ENCODE measurements at regions not wholly inside any gene's neighbourhood (a gene's known extent, or its start where the extent isn't known, plus 50 kb on each side); places are given as distances from the start of the nearest gene placed in this dataset.

DNA sequence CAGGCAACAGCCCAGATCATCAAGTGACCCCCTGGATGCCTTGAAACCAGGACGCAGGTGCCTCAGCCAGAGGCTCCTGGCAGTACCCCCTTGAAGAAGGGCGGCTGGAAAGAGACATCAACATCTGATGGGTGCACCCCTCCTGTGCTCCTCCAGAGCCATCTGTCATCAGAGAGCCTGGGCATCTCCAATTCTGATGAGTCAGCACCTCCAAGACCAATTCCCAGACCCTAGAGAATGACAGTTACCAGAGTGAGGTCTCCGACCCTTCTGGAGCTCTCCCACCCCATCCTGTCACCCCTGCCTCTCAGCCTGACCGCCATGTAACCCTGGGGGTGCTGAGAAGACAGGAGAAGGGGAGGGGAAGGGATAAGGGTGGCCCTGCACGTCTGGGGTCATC is 433.7 kb downstream of the SOX9 start:
- H3K9me3 Mint-ChIP-seq, result no peaks in the 10 kb centered on the region
- no peaks in the 10 kb centered on the region for H3K4me1 Mint-ChIP-seq
- peaks cover 8% of the 10 kb centered on the region for H3K27me3 Mint-ChIP-seq
- DNase-seq (no peak), ATAC-seq (no peak)
- H3K27ac Mint-ChIP-seq, result no peak overlapping the region
- no peak overlapping the region for H3K4me3 Mint-ChIP-seq

DNA sequence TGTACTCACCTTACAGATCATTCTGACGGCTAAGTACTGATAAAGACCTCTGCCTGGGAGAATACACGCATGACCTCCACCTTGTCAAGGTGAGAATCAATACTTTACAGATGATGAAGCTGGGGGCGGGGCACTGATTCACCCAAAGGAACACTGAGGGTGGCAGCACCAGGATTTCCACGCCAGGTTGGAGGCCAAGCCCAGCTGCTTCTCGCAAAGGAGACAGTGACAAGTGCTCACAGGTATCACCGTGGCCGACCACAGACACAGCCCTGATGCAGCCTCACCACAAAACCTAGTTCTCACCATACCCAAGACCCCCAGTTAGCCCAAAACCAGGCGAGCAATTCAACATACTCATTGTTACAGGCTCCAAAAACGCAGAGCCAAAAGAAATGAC is 434.2 kb downstream of the SOX9 start:
- no peak for DNase-seq

DNA sequence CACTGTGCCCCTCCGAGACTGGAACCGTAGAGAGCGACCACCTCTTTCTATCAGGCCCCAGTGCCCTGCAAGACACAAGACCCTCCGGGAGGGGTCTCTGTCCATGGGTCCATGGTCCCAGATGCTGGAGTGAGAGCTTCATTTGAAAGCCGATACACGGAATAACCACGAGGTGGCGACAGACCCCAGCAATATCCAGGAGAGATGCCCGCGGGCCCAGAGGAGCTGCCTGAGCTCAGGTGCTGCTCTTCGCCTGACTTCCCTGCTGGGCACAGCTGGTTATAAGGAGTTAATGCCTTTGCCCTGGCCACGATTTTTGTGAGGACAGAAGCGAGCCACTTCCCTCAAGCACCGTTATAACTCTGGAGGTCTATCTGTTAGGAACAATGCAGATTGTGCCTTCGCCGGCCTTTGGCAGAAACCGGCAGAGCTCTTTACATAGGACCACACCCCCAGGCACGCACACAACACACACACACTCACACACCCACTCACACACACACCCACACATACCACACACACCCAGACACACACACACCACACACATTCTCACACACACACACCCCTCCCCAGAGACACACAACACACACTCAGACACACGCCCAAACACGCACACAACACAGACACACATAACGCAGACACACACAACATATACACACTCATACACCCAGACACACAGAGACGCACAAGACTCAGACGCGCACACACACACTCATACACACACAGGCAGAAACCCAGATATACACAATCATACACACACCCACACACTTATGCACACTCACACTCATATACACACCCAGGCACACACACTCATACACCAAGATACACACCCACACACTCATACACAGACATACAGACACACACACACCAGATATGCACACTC is 436.4 kb downstream of the SOX9 start:
- no peak overlapping the region for H3K27ac Mint-ChIP-seq
- H3K27me3 Mint-ChIP-seq, result no peaks in the 10 kb centered on the region
- peak; percentile 64 for ATAC-seq
- H3K9me3 Mint-ChIP-seq, result no peaks in the 10 kb centered on the region
- no peak overlapping the region for H3K4me3 Mint-ChIP-seq
- H3K4me1 Mint-ChIP-seq, result no peaks in the 10 kb centered on the region
- DNase-seq, result peak; percentile 53 to 65

More for the DNA sequence above, 434.2 kb downstream of the SOX9 start:
- no peak overlapping the region for H3K4me3 Mint-ChIP-seq
- H3K27ac Mint-ChIP-seq, result no peak overlapping the region
- no peak for ATAC-seq
- peaks cover 6% of the 10 kb centered on the region for H3K27me3 Mint-ChIP-seq
- H3K9me3 Mint-ChIP-seq, result no peaks in the 10 kb centered on the region
- no peaks in the 10 kb centered on the region for H3K4me1 Mint-ChIP-seq

DNA sequence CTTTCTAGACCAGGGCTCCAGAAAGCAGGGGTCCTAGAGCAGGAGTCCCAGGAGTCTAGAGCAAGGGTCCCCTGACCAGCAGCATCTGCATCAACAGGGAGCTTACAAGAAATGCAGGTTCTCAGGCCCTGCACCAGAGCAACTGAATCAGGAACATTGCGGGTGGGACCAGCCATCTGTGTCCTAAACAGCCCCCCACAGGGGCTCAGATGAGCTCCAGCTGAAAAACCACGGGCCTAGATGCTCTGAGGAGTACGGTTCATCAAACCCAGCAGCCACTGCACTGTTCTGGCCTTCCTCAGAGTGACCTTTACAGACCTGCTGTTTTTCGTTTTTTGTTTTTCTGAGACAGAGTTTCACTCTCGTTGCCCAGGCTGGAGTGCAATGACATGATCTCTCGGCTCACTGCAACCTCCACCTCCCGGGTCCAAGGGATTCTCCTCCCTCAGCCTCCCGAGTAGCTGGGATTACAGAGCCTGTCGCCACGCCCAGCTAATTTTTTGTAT is 438.2 kb downstream of the SOX9 start:
- H3K9me3 Mint-ChIP-seq, result no peaks in the 10 kb centered on the region
- peak overlapping the region in 1 of 2 donors; percentile 30 for H3K27ac Mint-ChIP-seq
- H3K4me1 Mint-ChIP-seq, result no peaks in the 10 kb centered on the region
- DNase-seq (no peak), ATAC-seq (no peak)
- no peaks in the 10 kb centered on the region for H3K27me3 Mint-ChIP-seq
- H3K4me3 Mint-ChIP-seq, result no peak overlapping the region

DNA sequence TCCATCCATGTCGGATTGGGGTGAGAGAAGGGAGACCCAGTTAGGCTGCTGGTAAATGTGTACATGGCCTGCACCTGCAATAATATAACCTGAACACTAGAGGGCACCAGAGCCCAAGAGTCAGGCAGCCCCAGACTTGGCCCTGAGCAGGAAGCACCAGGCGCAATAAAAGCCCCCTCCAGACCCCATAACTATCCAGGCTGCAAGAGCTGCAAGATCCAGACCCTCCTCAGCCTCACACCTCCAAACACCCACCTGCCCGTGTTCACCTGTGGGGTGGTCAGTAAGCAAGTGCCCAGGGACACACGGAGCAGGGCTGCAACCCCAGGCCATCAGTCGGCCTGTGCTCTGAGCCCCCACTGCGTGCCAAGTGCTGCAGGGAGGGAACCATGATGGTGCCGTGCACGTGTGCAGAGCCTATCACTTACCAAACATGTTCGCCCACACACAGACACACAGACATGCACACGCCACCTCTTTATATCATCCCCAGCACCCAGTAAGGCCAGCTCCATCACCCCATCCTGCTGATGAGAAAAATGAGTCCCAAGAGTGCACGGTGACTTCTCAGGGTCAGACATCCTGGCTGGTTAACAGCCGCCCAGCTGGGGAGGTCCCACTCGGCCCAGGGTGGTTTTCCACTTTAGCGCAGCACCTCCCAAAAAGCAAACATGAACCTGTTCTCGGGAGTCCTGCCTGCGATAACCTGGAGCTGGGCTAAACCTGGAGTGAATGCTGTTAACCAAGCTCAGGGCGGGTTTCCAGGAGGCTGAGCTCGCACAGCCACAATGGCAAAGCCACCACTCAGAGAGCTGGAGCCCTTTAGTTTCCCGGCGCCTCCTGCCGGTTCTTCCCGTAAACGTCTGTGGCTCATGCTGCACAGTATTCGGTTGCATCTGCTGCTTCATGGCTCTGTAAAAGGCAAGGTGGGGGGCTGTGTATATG is 439.8 kb downstream of the SOX9 start:
- no peak overlapping the region for H3K27ac Mint-ChIP-seq
- ATAC-seq (peak; percentile 69), DNase-seq (peak; percentile 44 to 45)
- no peaks in the 10 kb centered on the region for H3K4me1 Mint-ChIP-seq
- H3K4me3 Mint-ChIP-seq, result no peak overlapping the region
- no peaks in the 10 kb centered on the region for H3K9me3 Mint-ChIP-seq
- no peaks in the 10 kb centered on the region for H3K27me3 Mint-ChIP-seq

DNA sequence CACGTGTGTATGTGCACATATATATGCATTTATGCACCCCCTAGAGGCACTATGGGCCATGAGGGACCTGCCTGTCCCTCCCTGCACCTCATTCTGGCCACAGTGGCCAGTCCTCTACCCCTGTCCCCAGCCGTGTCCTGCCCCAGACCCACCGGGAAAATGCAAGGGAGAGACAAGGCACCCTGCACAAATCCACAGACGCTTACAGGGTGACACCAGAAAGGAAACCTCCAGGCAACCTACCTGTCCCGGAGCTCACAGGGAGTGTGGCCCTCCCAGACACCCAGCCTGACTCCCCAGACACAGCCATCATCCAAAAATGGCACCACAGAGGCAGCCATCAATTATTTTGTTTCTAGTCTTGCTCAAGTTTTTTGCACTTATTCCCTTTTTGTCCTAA is 440.4 kb downstream of the SOX9 start:
- Mint-ChIP-seq H3K27ac (no peak overlapping the region), H3K27me3 (no peaks in the 10 kb centered on the region), H3K4me1 (no peaks in the 10 kb centered on the region), H3K9me3 (no peaks in the 10 kb centered on the region), H3K4me3 (no peak overlapping the region)
- ATAC-seq (no peak), DNase-seq (no peak)

DNA sequence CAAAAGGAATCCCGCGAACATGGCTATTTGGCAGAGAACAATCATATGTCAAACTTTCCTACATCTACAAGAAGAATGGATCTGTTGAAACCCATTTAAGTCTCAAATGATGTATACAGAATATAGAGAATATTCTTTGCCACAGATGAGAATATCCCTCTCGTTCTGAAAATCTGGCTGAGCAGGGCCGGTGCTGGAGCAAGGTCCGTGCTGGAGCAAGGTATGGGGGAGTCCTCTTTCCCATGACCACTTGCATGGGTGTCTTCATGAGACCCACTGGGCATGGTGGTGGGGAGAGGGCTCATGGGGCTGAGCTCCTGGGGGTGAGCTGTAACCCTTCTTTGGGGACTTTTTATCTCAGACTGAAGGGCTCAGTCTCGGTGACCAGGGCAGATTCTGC is 440.9 kb downstream of the SOX9 start:
- Mint-ChIP-seq H3K27ac (no peak overlapping the region), H3K9me3 (no peaks in the 10 kb centered on the region), H3K4me1 (no peaks in the 10 kb centered on the region), H3K4me3 (no peak overlapping the region), H3K27me3 (no peaks in the 10 kb centered on the region)
- ATAC-seq, result no peak
- no peak for DNase-seq

DNA sequence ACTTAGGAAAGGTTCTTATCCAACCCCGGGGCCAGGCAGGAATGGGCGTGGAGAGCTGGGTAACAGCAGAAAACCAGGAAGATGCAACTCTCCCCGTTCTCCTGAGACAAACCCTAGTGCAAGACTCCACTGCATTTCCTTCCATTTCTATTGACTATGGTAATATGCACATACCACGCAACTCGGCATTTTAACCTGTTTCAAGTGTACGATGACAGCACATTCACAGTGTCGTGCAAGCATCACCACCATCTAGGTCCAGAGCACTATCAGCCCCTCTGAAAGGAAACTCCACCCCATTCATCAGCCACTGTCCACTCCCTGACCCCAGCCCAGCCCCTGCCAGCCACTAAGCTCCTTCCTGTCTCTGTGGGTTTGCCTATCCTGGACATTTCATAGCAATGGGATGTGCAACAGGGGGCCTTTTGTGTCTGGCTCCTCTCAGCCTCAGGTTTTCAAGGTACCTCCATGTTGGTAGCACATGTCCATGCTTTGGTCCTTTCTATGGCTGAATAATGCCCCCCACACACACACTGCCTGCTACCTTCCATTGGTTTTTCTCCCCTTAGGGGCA is 441.9 kb downstream of the SOX9 start:
- DNase-seq, result no peak
- H3K4me3 Mint-ChIP-seq, result no peak overlapping the region
- H3K27me3 Mint-ChIP-seq, result no peaks in the 10 kb centered on the region
- H3K4me1 Mint-ChIP-seq, result no peaks in the 10 kb centered on the region
- no peak for ATAC-seq
- no peaks in the 10 kb centered on the region for H3K9me3 Mint-ChIP-seq
- no peak overlapping the region for H3K27ac Mint-ChIP-seq

DNA sequence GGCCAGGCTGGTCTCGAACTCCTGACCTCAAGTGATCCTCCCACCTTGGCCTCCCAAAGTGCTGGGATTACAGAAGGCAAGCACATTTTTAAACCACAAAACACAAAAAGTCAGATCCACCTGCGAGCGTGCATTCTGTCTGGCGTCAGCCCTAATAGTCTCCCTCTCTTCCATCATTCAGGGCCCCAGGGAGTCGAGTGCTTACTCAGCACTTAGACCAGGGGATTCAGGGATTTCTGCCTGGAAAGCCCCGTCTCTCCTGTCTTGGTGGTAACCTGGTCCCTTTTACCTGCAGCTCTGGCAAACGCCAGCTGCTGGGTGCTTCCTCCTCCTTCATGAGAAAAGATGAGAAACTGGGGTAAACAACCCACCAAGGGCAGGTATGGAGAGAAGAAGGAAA is 443.1 kb downstream of the SOX9 start:
- Mint-ChIP-seq H3K27ac (no peak overlapping the region), H3K4me1 (no peaks in the 10 kb centered on the region), H3K9me3 (no peaks in the 10 kb centered on the region), H3K4me3 (no peak overlapping the region), H3K27me3 (no peaks in the 10 kb centered on the region)
- DNase-seq, result no peak
- no peak for ATAC-seq

DNA sequence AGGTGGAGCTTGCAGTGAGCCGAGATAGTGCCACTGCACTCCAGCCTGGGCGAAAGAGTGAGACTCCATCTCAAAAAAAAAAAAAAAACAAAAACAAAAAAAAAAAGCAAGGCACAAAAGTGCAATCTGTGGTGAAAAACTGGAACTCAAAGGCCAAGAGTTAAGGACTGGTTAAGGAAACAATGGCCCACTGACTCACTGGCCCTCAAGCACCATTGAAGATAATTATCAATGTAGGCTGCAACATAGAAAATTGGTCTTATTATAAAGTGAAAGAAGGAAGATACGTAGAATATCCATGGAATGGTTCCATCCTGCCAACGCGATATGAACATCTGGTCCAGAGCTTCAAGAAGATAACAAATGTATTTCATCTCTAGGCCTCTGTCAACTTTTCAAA is 444.2 kb downstream of the SOX9 start:
- DNase-seq, result no peak
- Mint-ChIP-seq H3K27ac (no peak overlapping the region), H3K4me3 (no peak overlapping the region), H3K27me3 (no peaks in the 10 kb centered on the region), H3K9me3 (no peaks in the 10 kb centered on the region), H3K4me1 (no peaks in the 10 kb centered on the region)
- no peak for ATAC-seq

DNA sequence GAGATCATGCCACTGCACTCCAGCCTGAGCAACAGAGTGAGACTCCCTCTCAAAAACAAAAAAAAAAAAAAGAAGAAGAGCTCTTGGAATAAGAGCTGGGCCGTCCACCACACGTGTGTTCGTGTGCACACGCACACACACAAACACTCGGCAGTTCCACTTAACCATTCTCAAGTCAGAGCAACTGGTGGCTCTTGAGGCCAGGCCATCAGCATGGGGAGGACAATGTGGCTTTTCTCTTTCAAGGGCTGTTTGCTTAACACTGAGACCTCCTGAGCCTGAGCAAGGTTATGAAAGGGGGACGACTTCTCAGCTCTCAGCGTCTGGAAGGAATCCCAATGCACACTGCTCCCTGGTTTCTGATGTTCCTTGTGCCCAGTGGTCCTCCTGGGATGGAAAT is 444.9 kb downstream of the SOX9 start:
- Mint-ChIP-seq H3K9me3 (no peaks in the 10 kb centered on the region), H3K4me3 (no peak overlapping the region), H3K4me1 (no peaks in the 10 kb centered on the region), H3K27ac (peak overlapping the region in 1 of 2 donors; percentile 51), H3K27me3 (no peaks in the 10 kb centered on the region)
- DNase-seq (no peak), ATAC-seq (no peak)

DNA sequence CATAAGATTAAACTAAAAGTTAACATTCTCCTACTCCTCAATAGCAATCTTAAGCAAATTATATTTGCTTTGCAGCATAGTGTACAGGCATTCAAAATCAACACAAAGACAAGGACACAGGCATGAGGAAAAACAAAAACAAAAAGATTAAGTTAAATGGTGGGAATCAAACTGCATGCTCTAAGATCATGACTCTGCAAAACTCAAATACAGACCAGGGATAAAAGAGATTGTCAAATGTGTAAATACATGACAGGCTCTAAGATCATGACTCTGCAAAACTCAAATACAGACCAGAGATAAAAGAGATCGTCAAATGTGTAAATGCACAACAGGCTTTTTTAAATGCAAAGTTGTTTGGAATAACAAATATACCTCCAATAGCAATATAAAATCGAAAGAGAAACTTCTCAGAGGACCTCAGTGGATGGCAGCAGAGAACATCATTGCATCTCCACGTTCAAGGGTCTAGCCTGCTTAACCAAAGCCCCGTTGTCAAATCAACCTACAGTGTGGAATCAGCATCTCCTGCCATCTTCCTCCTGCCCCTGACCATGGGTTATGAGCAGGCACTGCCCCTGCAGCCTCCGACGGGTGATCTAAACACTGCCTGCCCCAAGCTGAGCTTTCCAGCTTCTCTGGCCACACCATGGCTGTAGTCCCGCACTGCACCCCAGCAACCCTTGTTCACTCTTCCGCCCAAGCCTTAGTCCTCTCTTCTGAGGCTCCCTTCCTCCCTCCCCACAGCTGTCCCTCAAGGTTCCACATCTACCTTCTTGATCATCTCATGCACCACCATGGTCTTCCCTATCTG is 446.1 kb downstream of the SOX9 start:
- no peak overlapping the region for H3K4me3 Mint-ChIP-seq
- no peaks in the 10 kb centered on the region for H3K9me3 Mint-ChIP-seq
- ATAC-seq, result no peak
- DNase-seq, result no peak
- H3K27me3 Mint-ChIP-seq, result no peaks in the 10 kb centered on the region
- H3K4me1 Mint-ChIP-seq, result no peaks in the 10 kb centered on the region
- H3K27ac Mint-ChIP-seq, result no peak overlapping the region

DNA sequence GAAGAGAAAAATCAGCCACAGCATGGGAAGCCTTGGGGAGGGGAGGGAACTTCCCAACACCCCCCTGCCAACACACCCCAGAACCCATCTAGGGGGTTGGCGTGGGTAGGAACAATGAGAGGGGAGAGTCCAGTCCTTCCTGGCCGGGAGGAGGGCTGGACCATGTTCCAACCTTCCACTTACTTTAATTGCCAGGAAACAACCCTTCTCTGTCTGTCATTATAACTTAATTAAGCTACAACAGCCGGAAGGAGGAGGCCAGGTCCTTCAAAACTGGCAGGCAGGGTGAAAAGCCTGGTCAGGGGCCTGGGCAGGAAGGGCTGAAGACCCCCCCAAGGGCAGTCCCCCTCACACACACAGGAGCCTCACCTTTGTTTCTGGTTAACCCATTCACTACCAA is 447.0 kb downstream of the SOX9 start:
- ATAC-seq (no peak), DNase-seq (no peak)
- H3K9me3 Mint-ChIP-seq, result no peaks in the 10 kb centered on the region
- peak overlapping the region in 1 of 2 donors; percentile 2 for H3K27ac Mint-ChIP-seq
- H3K27me3 Mint-ChIP-seq, result no peaks in the 10 kb centered on the region
- H3K4me1 Mint-ChIP-seq, result no peaks in the 10 kb centered on the region
- no peak overlapping the region for H3K4me3 Mint-ChIP-seq

DNA sequence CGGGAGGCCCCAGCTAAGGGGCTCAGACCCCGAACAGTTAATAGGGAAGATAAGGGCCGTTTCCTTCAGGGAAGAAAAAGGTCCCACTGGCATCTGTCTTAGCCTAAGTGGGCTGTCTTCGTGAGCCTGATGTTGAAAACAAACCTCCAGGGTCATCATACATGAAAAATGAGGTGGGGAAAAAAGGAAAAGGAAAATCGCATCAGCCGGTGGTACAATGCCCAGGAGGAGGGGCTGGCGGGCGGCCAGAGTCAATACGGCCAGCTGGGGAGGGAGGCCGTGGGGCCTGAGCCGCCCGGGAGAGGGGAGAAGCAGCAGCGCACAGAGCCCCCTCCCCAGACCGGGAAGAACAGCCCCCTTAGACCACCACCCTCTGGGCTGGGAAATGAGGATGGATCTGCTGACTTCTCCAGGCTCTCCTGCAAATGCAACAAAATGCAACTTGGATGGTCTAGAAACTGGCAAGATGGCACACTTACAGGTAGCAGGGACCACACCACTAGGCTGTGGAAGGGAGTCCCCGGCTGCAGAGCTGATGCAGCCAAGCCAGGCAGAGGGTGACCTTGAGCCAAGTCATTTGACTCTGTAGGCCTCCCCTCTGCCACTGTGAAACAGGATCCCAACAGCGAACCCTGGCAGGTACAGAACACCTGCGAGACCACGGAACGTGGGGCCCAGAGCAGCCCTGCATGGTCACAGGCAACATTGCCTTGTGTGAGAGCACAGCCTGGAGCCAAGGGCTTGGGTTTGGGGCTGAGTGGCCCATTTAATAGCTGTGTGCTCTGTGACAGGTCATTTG is 448.5 kb downstream of the SOX9 start:
- Mint-ChIP-seq H3K9me3 (no peaks in the 10 kb centered on the region), H3K4me1 (no peaks in the 10 kb centered on the region), H3K27me3 (peaks cover 7% of the 10 kb centered on the region), H3K27ac (no peak overlapping the region), H3K4me3 (no peak overlapping the region)
- DNase-seq, result no peak
- no peak for ATAC-seq
